ENCODE measurements at regions not wholly inside any gene's neighbourhood (a gene's known extent, or its start where the extent isn't known, plus 50 kb on each side); places are given as distances from the start of the nearest gene placed in this dataset.

DNA sequence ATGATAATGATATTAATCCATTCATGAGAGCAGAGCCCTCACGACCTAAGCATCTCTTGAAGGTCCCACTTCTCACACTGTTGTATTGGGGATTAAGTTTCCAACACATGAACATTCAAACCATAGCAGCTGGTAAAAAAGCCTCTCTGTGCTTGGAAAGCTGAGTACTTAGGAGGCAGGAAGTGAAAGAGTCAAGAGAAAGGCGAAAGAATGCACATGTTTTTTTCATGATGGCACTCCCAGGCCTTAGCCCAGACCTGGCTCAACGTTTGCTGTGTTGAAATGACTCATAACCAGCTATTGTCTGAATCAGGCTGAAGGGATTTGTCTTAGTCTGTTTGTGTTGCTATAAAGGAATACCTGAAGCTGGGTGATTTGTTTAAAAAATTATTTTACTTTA lies 84.4 kb upstream of the RGMA start:
- TF ChIP-seq, protein P1, sequence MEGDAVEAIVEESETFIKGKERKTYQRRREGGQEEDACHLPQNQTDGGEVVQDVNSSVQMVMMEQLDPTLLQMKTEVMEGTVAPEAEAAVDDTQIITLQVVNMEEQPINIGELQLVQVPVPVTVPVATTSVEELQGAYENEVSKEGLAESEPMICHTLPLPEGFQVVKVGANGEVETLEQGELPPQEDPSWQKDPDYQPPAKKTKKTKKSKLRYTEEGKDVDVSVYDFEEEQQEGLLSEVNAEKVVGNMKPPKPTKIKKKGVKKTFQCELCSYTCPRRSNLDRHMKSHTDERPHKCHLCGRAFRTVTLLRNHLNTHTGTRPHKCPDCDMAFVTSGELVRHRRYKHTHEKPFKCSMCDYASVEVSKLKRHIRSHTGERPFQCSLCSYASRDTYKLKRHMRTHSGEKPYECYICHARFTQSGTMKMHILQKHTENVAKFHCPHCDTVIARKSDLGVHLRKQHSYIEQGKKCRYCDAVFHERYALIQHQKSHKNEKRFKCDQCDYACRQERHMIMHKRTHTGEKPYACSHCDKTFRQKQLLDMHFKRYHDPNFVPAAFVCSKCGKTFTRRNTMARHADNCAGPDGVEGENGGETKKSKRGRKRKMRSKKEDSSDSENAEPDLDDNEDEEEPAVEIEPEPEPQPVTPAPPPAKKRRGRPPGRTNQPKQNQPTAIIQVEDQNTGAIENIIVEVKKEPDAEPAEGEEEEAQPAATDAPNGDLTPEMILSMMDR (IDR thresholded peaks at IDR 0.05) = no peak
- TF ChIP-seq POLR2A (IDR thresholded peaks at IDR 0.05) = no peak
